DMS114 treated with DMSO at 0.1 percent for 48 hours (cell line): ENCODE measurements at regions not wholly inside any gene's neighbourhood (a gene's known extent, or its start where the extent isn't known, plus 50 kb on each side); places are given as distances from the start of the nearest gene placed in this dataset.

ENCODE experiments used
- DNase-seq: peaks from one replicate; lab custom pipeline; 2025; ENCODE audit not compliant: unreplicated experiment; lab: John Stamatoyannopoulos, UW

- no peak for DNase-seq
Observed at GRCh38 chr10:117427356-117427755, 52.1 kb upstream of the PDZD8 start.

DNA sequence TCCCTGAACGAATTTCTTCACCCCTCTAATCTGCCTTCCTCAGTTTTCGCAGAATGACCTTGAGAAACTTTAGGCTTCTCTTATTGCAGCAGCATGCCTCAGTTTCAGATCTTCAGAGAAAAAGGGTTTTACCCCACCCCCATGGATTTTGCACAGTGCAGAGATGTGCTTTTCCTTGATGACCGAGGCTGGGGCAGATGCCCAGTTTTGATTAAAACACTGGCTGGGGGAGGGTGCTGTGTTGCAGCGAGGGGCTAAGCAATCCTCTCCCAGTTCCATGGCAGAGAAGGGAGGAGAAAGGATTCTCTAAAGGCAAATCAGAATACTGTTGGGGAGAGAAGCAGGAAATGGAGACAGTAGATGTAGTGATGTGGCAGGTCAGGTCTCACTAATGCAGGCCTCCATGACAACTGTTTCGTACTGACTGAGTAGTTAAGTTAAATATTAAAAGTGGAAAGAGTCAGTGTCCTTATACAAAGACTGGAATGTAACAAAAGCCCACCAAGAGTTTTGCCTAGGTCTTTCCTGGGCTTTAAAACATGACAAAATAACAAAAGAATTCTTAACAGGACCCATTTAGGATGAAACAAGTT lies 50.8 kb upstream of the PDZD8 start:
- no peak for DNase-seq

GRCh38 chr10:117424883-117425649 lies 49.8 kb upstream of the PDZD8 start:
- no peak for DNase-seq
